Transverse colon (tissue), 4 donors: ENCODE measurements at regions not wholly inside any gene's neighbourhood (a gene's known extent, or its start where the extent isn't known, plus 50 kb on each side); places are given as distances from the start of the nearest gene placed in this dataset.

Source experiments
- EP300 ChIP-seq: sonication (generic); formaldehyde crosslinking; IDR thresholded peaks from one replicate; pipeline ENCODE4 v1.6.1; 2017; ENCODE audit warnings: antibody characterized with exemption, low read depth
- POLR2A ChIP-seq: fragments of 450-650 bp; IDR thresholded peaks from one replicate; pipeline ENCODE4 v1.6.1; 2016; ENCODE audit warnings: antibody characterized with exemption, mild to moderate bottlenecking, moderate library complexity
- POLR2AphosphoS5 ChIP-seq, 3 donors: sonication (generic); formaldehyde crosslinking; IDR thresholded peaks; one replicate each; pipeline ENCODE4 v1.6.1; 2016; ENCODE audit warnings: antibody characterized with exemption in 3 of 3
- TF ChIP-seq, protein P1 (sequence below), 5 experiments: fragments of 200-600 bp in 3 of 5; fragments of 450-650 bp in 2 of 5; sonication (generic) in 3 of 5; IDR thresholded peaks; 1 replicate in 2 of 5; 2 replicates in 3 of 5; pipeline ENCODE4 v1.5.1; 2016 to 2017; ENCODE audit warnings: antibody characterized with exemption in 5 of 5, inconsistent platforms in 3 of 5, mild to moderate bottlenecking in 2 of 5, moderate library complexity in 1 of 5

DNA sequence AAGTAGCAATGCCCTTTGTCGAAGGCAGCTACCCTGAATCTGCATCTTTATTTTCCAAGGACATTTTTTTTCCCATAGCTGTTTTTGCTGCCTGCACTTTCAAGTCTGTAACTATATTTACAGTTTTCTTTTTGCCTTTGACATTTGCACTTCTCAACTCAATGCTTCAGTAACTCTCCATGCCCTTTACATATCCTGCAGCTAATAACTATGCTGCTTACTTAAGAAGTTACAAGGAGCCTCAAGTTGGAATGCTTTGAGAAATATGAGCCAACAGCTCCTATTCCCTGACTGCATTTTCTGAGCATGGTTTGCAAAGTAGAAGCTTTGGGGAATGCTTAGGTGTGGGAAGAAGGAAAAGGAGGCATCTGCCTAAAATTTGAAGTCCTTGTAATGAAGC, 194.8 kb upstream of the TRPC7 start:
- TF ChIP-seq, protein P1, sequence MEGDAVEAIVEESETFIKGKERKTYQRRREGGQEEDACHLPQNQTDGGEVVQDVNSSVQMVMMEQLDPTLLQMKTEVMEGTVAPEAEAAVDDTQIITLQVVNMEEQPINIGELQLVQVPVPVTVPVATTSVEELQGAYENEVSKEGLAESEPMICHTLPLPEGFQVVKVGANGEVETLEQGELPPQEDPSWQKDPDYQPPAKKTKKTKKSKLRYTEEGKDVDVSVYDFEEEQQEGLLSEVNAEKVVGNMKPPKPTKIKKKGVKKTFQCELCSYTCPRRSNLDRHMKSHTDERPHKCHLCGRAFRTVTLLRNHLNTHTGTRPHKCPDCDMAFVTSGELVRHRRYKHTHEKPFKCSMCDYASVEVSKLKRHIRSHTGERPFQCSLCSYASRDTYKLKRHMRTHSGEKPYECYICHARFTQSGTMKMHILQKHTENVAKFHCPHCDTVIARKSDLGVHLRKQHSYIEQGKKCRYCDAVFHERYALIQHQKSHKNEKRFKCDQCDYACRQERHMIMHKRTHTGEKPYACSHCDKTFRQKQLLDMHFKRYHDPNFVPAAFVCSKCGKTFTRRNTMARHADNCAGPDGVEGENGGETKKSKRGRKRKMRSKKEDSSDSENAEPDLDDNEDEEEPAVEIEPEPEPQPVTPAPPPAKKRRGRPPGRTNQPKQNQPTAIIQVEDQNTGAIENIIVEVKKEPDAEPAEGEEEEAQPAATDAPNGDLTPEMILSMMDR (IDR thresholded peaks at IDR 0.05): no peak
- TF ChIP-seq POLR2A: no peak
- no peak for TF ChIP-seq POLR2AphosphoS5 (IDR thresholded peaks at IDR 0.05)
- no peak for TF ChIP-seq EP300
